OCI-LY1 (cell line): ENCODE measurements at regions not wholly inside any gene's neighbourhood (a gene's known extent, or its start where the extent isn't known, plus 50 kb on each side); places are given as distances from the start of the nearest gene placed in this dataset.

Experiments used
- EZH2 ChIP-seq: fragments of 200-600 bp; sonication (generic), shearing (Covaris generic); IDR thresholded peaks from 2 replicates; pipeline ENCODE4 v1.8.0; 2017; ENCODE audit warnings: borderline replicate concordance, mixed run types, mild to moderate bottlenecking, antibody characterized with exemption, low read length, moderate library complexity, mixed read lengths
- TF ChIP-seq, protein P1 (sequence below): fragments of 200-600 bp; sonication (generic), shearing (Covaris generic); IDR thresholded peaks from 2 replicates; pipeline ENCODE4 v1.5.1; 2017; ENCODE audit warnings: mild to moderate bottlenecking, antibody characterized with exemption, low read length, moderate library complexity, mixed read lengths

DNA sequence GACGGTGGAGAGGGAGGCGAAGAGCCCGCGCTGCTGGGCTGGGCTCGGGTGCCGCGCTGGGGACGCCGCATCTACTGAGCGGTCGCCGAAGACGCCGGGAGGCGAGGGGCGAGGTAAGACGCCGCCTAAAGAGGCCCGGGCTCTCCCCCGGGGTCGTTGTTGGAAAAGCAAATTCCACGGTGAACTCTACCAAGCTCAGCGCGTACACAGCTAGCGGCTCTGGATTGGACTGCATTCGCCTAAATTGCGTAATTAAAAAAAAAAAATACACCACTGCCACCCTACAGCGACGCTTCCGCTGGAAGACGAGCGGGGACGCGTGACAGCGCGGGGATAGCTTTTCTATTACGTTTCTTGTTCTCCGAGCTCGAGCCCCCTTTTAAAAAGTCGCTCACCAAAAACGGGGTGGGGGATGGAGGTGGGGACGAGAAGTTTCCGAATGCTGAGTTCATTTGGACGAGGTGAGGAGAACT lies 92.0 kb upstream of the PRDM1 start:
- no peak for TF ChIP-seq EZH2
- TF ChIP-seq, protein P1, sequence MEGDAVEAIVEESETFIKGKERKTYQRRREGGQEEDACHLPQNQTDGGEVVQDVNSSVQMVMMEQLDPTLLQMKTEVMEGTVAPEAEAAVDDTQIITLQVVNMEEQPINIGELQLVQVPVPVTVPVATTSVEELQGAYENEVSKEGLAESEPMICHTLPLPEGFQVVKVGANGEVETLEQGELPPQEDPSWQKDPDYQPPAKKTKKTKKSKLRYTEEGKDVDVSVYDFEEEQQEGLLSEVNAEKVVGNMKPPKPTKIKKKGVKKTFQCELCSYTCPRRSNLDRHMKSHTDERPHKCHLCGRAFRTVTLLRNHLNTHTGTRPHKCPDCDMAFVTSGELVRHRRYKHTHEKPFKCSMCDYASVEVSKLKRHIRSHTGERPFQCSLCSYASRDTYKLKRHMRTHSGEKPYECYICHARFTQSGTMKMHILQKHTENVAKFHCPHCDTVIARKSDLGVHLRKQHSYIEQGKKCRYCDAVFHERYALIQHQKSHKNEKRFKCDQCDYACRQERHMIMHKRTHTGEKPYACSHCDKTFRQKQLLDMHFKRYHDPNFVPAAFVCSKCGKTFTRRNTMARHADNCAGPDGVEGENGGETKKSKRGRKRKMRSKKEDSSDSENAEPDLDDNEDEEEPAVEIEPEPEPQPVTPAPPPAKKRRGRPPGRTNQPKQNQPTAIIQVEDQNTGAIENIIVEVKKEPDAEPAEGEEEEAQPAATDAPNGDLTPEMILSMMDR = no peak
